ENCODE measurements at regions not wholly inside any gene's neighbourhood (a gene's known extent, or its start where the extent isn't known, plus 50 kb on each side); places are given as distances from the start of the nearest gene placed in this dataset.

- Mint-ChIP-seq H3K4me1 (no peaks in the 10 kb centered on the region), H3K27ac (no peak overlapping the region), H3K4me3 (no peak overlapping the region), H3K9me3 (no peaks in the 10 kb centered on the region), H3K27me3 (no peaks in the 10 kb centered on the region)
- DNase-seq (no peak), ATAC-seq (no peak)
Observed at GRCh38 chr18:39746201-39746600, 2180.6 kb upstream of the CELF4 start.

- ATAC-seq: no peak
Observed at GRCh38 chr18:39743463-39743862, 2177.9 kb upstream of the CELF4 start.

GRCh38 chr18:39741755-39742466 is 2176.3 kb upstream of the CELF4 start:
- DNase-seq: no peak
- Mint-ChIP-seq H3K27me3 (no peaks in the 10 kb centered on the region), H3K4me1 (no peaks in the 10 kb centered on the region), H3K9me3 (no peaks in the 10 kb centered on the region), H3K27ac (no peak overlapping the region), H3K4me3 (no peak overlapping the region)
- ATAC-seq: no peak

More at GRCh38 chr18:39743463-39743862, 2177.9 kb upstream of the CELF4 start:
- no peaks in the 10 kb centered on the region for H3K27me3 Mint-ChIP-seq
- no peak for DNase-seq
- no peak overlapping the region for H3K4me3 Mint-ChIP-seq
- no peaks in the 10 kb centered on the region for H3K9me3 Mint-ChIP-seq
- no peak overlapping the region for H3K27ac Mint-ChIP-seq
- H3K4me1 Mint-ChIP-seq: no peaks in the 10 kb centered on the region

DNA sequence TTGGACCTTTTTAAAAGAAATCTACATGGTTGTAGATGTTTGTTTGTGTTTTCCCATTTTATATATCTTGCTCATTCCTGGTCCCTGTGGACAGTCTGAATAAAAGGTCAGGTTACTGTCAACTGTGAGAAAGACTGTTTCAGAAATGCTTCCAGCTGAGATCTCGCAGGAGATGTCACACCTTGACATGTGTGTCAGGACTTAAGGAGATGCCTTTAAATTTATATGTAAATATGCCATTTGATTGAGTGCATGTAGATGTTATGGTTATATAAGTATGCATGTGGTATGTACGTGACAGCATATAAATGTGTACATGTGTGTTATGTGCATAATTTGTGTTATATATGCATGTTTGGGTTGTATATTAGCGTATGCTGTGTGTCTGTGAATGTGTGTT is 2172.3 kb upstream of the CELF4 start:
- H3K4me3 Mint-ChIP-seq: no peak overlapping the region
- no peaks in the 10 kb centered on the region for H3K27me3 Mint-ChIP-seq
- peaks cover 0 to 4% of the 10 kb centered on the region in 2 donors for H3K9me3 Mint-ChIP-seq
- ATAC-seq (no peak), DNase-seq (no peak)
- H3K27ac Mint-ChIP-seq: no peak overlapping the region
- no peaks in the 10 kb centered on the region for H3K4me1 Mint-ChIP-seq

DNA sequence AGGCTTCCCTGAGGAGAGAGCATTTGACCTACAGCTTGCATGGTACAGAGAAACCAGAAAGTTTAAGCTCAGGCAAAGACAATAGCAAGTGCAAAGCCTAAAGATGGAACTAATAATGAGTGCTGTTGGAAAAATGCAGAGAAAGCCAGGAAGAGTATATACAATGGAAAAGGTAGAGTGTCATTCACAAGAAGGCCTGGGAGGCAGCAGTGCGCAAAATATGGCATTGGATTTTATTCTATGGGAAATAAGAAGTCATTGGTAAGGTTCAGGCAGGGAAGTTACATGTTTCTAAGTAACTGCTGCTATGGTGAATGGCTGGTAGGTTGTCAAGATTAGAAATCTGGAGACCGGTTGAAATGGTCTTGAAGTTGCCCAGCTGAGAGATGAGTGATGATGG is 2167.3 kb upstream of the CELF4 start:
- H3K27ac Mint-ChIP-seq: no peak overlapping the region
- no peaks in the 10 kb centered on the region for H3K4me1 Mint-ChIP-seq
- no peaks in the 10 kb centered on the region for H3K27me3 Mint-ChIP-seq
- ATAC-seq (no peak), DNase-seq (no peak)
- peaks cover 0 to 12% of the 10 kb centered on the region in 2 donors for H3K9me3 Mint-ChIP-seq
- no peak overlapping the region for H3K4me3 Mint-ChIP-seq

DNA sequence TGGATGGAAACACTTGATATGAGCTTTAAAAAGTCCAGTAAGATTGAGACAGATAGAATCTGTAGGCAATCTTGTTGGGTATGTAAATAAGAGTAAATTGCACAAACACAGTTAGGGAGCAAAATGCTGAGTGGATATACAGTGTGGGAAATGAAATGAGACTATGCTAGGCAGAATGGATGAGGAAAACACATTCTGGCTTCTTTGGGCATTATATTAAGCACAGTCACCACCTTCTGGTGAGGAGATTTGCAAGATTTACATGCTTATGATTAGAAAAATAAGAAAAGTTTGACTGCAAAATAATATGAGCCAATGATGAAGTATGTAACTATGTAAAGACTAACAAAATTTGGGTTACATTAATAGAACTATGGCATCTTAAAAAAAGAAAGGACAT is 2165.0 kb upstream of the CELF4 start:
- no peak overlapping the region for H3K4me3 Mint-ChIP-seq
- DNase-seq: no peak
- peaks cover 0 to 12% of the 10 kb centered on the region in 2 donors for H3K9me3 Mint-ChIP-seq
- H3K4me1 Mint-ChIP-seq: no peaks in the 10 kb centered on the region
- no peak overlapping the region for H3K27ac Mint-ChIP-seq
- ATAC-seq: no peak
- H3K27me3 Mint-ChIP-seq: no peaks in the 10 kb centered on the region

GRCh38 chr18:39724652-39725051 is 2159.1 kb upstream of the CELF4 start:
- H3K4me3 Mint-ChIP-seq: no peak overlapping the region
- ATAC-seq (no peak), DNase-seq (no peak)
- H3K4me1 Mint-ChIP-seq: no peaks in the 10 kb centered on the region
- H3K9me3 Mint-ChIP-seq: peaks cover 0 to 2% of the 10 kb centered on the region in 2 donors
- H3K27ac Mint-ChIP-seq: no peak overlapping the region
- no peaks in the 10 kb centered on the region for H3K27me3 Mint-ChIP-seq

GRCh38 chr18:39721712-39722111 is 2156.1 kb upstream of the CELF4 start:
- Mint-ChIP-seq H3K9me3 (no peaks in the 10 kb centered on the region), H3K27me3 (no peaks in the 10 kb centered on the region), H3K27ac (no peak overlapping the region), H3K4me3 (no peak overlapping the region), H3K4me1 (no peaks in the 10 kb centered on the region)
- ATAC-seq (no peak), DNase-seq (no peak)

DNA sequence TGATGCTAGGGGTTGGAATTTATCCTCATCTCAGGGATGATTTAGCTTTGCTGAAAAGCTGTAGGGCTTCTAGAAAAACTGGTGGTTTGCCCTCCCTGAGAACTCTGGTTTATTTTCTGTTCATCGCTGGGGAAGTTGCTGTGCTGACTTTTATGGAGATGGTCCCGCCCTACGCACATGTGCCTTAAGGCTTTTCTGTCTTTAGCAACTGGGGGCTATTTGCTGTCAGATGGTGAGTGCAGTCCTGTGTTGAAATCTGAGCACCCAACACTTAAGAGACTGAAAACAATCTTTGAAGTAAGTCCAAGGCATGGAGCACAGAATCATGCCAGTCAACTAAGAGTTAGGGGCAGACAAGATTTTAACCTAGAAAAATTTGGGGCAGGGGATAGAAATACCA is 2148.4 kb upstream of the CELF4 start:
- Mint-ChIP-seq H3K4me3 (no peak overlapping the region), H3K27me3 (no peaks in the 10 kb centered on the region), H3K4me1 (no peaks in the 10 kb centered on the region), H3K27ac (no peak overlapping the region), H3K9me3 (peaks cover 0 to 5% of the 10 kb centered on the region in 2 donors)
- DNase-seq: no peak
- no peak for ATAC-seq

DNA sequence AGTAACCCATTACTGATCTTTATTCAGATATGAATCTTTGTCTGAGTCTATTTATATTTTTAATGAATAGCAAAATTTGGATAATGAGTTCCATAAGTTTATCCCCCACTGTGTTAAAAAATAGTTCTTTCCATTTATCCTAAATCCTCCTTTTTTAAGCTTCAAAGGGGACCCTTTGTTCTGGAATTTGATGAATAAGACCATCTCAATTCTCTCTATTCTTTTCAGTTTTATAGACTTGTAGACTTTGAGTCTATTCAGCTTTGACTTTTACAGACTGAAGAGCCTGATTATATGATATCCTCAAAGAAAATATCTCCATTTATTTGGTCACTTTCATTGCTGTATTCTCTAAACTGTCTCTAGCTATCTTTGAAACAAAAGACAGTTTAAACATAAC is 2146.1 kb upstream of the CELF4 start:
- no peak overlapping the region for H3K4me3 Mint-ChIP-seq
- ATAC-seq (no peak), DNase-seq (no peak)
- no peak overlapping the region for H3K27ac Mint-ChIP-seq
- no peaks in the 10 kb centered on the region for H3K27me3 Mint-ChIP-seq
- H3K4me1 Mint-ChIP-seq: no peaks in the 10 kb centered on the region
- peaks cover 0 to 5% of the 10 kb centered on the region in 2 donors for H3K9me3 Mint-ChIP-seq

- ATAC-seq (no peak), DNase-seq (no peak)
- peaks cover 0 to 10% of the 10 kb centered on the region in 2 donors for H3K9me3 Mint-ChIP-seq
Observed at GRCh38 chr18:39705362-39705761, 2139.8 kb upstream of the CELF4 start.

DNA sequence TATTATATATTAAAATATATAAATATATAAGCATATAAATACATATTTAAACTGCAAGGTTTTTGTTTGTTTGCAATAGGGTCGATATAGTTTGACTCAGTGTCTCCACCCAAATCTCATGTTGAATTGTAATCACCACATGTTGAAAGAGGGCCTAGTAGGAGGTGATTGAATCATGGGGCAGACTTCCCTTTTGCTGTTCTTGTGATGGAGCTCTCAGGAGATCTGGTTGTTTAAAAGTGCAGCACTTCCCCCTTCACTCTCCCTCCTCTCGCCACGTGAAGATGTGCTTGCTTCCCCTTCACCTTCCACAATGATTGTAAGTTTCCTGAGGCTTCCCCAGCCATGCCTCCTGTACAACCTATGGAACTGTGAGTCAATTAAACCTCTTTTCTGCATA is 2137.3 kb upstream of the CELF4 start:
- no peaks in the 10 kb centered on the region for H3K4me1 Mint-ChIP-seq

More at GRCh38 chr18:39705362-39705761, 2139.8 kb upstream of the CELF4 start:
- no peak overlapping the region for H3K4me3 Mint-ChIP-seq
- no peaks in the 10 kb centered on the region for H3K4me1 Mint-ChIP-seq
- no peaks in the 10 kb centered on the region for H3K27me3 Mint-ChIP-seq
- no peak overlapping the region for H3K27ac Mint-ChIP-seq

GRCh38 chr18:39701839-39702238 is 2136.2 kb upstream of the CELF4 start:
- no peaks in the 10 kb centered on the region for H3K27me3 Mint-ChIP-seq
- H3K4me3 Mint-ChIP-seq: no peak overlapping the region
- H3K27ac Mint-ChIP-seq: no peak overlapping the region
- H3K4me1 Mint-ChIP-seq: no peaks in the 10 kb centered on the region
- H3K9me3 Mint-ChIP-seq: peaks cover 6 to 9% of the 10 kb centered on the region in 2 donors
- no peak for ATAC-seq
- DNase-seq: no peak

More for the DNA sequence above, 2137.3 kb upstream of the CELF4 start:
- DNase-seq (no peak), ATAC-seq (no peak)
- H3K4me3 Mint-ChIP-seq: no peak overlapping the region
- H3K27me3 Mint-ChIP-seq: no peaks in the 10 kb centered on the region
- H3K9me3 Mint-ChIP-seq: peaks cover 1 to 6% of the 10 kb centered on the region in 2 donors
- no peak overlapping the region for H3K27ac Mint-ChIP-seq

DNA sequence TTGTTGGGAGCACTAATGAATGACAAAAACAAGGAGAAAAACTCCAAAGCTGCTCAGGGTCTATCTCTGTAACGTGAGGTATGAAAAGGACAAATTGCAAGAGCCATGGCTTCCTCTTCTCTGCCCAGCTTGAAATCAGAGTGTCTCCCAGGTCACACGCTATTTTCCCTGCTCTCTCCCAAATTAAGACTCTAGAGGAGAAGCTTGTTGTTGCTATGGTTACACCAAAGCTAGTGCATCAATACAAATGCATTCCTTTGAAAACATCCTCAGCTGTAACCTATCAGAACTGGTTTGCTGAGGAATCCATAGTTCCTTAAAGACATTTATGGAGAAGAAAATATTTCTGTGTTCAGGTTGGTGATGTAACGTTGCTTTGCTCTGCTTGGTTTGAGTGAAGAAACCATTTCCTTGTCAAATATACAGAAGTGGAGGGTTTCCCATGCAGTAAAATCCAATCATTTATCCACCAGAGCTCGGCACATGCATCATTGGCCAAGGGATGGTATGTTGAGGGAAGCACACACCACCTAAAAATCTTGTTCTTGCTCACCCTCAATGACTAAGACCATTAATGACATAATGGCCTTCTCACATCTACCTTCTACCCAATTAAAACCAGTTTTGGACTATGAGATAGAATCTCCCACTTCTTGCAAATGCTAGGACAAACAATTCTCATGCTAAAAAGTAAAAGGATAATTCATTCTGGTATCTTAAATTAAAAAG is 2135.6 kb upstream of the CELF4 start:
- peaks cover 6 to 9% of the 10 kb centered on the region in 2 donors for H3K9me3 Mint-ChIP-seq
- ATAC-seq (no peak), DNase-seq (no peak)
- no peaks in the 10 kb centered on the region for H3K27me3 Mint-ChIP-seq
- no peak overlapping the region for H3K4me3 Mint-ChIP-seq
- H3K4me1 Mint-ChIP-seq: no peaks in the 10 kb centered on the region
- H3K27ac Mint-ChIP-seq: no peak overlapping the region

- Mint-ChIP-seq H3K4me1 (no peaks in the 10 kb centered on the region), H3K9me3 (peaks cover 2 to 9% of the 10 kb centered on the region in 2 donors), H3K4me3 (no peak overlapping the region), H3K27ac (no peak overlapping the region), H3K27me3 (no peaks in the 10 kb centered on the region)
- no peak for ATAC-seq
- no peak for DNase-seq
Observed at GRCh38 chr18:39699340-39699964, 2133.9 kb upstream of the CELF4 start.

- peaks cover 0 to 9% of the 10 kb centered on the region in 2 donors for H3K9me3 Mint-ChIP-seq
- DNase-seq (no peak), ATAC-seq (no peak)
- no peak overlapping the region for H3K27ac Mint-ChIP-seq
- H3K4me1 Mint-ChIP-seq: no peaks in the 10 kb centered on the region
- no peaks in the 10 kb centered on the region for H3K27me3 Mint-ChIP-seq
- no peak overlapping the region for H3K4me3 Mint-ChIP-seq
Observed at GRCh38 chr18:39698436-39698835, 2132.8 kb upstream of the CELF4 start.
